HepG2 (cell line): ENCODE measurements at regions not wholly inside any gene's neighbourhood (a gene's known extent, or its start where the extent isn't known, plus 50 kb on each side); places are given as distances from the start of the nearest gene placed in this dataset.

Experiments
- CTCF ChIP-seq: sonication (generic); formaldehyde crosslinking; IDR thresholded peaks from 2 replicates; pipeline ENCODE4 v1.5.0; 2020; ENCODE audit warnings: mild to moderate bottlenecking, missing genetic modification reagents, moderate library complexity
- ERF ChIP-seq: IDR thresholded peaks from 2 replicates; pipeline ENCODE4 v1.6.1; 2018; ENCODE audit warnings: missing biosample characterization, missing genetic modification reagents
- EZH2 ChIP-seq: conservative IDR thresholded peaks from 2 replicates; pipeline ENCODE4 v1.6.1; 2012; ENCODE audit warnings: mild to moderate bottlenecking, low read depth, low read length, moderate library complexity
- GABPA ChIP-seq, 2 experiments: IDR thresholded peaks; 2 replicates each; pipeline ENCODE4 v1.6.1; 2011 to 2016; ENCODE audit warnings: low read depth in 2 of 2, low read length in 1 of 2, missing biosample characterization in 1 of 2, missing genetic modification characterization in 1 of 2
- JDP2 ChIP-seq: sonication (generic); formaldehyde crosslinking; IDR thresholded peaks from 2 replicates; pipeline ENCODE4 v1.8.1; 2022; ENCODE audit warnings: missing genetic modification reagents, borderline replicate concordance
- PHF8 ChIP-seq: sonication (generic); formaldehyde crosslinking; IDR thresholded peaks from 2 replicates; pipeline ENCODE4 v1.5.0; 2020; ENCODE audit warnings: missing genetic modification reagents
- PRDM15 ChIP-seq: sonication (generic); formaldehyde crosslinking; IDR thresholded peaks from 2 replicates; pipeline ENCODE4 v1.4.0; 2020; ENCODE audit warnings: missing genetic modification reagents
- SP1 ChIP-seq, 2 experiments: fragments of 450-650 bp in 1 of 2; sonication (generic) in 1 of 2; formaldehyde crosslinking in 1 of 2; IDR thresholded peaks; 2 replicates each; pipeline versions ENCODE4 v1.4.0 to v1.6.1; 2016 to 2020; ENCODE audit warnings: missing genetic modification reagents in 1 of 2
- ZBTB8A ChIP-seq: sonication (generic); formaldehyde crosslinking; IDR thresholded peaks from 2 replicates; pipeline ENCODE4 v1.4.0; 2020; ENCODE audit warnings: mild to moderate bottlenecking, low read depth, missing genetic modification reagents, borderline replicate concordance
- ZNF383 ChIP-seq: sonication (generic); formaldehyde crosslinking; IDR thresholded peaks from 2 replicates; pipeline ENCODE4 v1.4.0; 2020; ENCODE audit warnings: missing genetic modification reagents, mild to moderate bottlenecking, borderline replicate concordance
- ZNF639 ChIP-seq: conservative IDR thresholded peaks from 2 replicates; pipeline ENCODE4 v1.6.1; 2018; ENCODE audit warnings: missing genetic modification reagents
- ZNF777 ChIP-seq: sonication (generic); formaldehyde crosslinking; IDR thresholded peaks from 2 replicates; pipeline ENCODE4 v1.4.0; 2020; ENCODE audit warnings: missing genetic modification reagents
- ZZZ3 ChIP-seq: sonication (generic); formaldehyde crosslinking; IDR thresholded peaks from 2 replicates; pipeline ENCODE4 v1.4.0; 2020; ENCODE audit warnings: missing genetic modification reagents, mild to moderate bottlenecking, borderline replicate concordance

GRCh38 chr1:245099401-245099800 is 55.4 kb upstream of the KIF26B start:
- TF ChIP-seq ERF (CRISPR knock-in tag) (no peak), ZNF383 (CRISPR knock-in tag) (no peak), SP1 (IDR thresholded peaks at IDR 0.05) (no peak), SP1 (CRISPR knock-in tag; IDR thresholded peaks at IDR 0.05) (no peak), ZZZ3 (CRISPR knock-in tag) (no peak), EZH2 (no peak), JDP2 (CRISPR knock-in tag) (no peak), PRDM15 (CRISPR knock-in tag) (no peak), CTCF (CRISPR knock-in tag) (no peak), PHF8 (CRISPR knock-in tag) (no peak), GABPA (IDR thresholded peaks at IDR 0.05; ENCODE audit: low read depth, low read length) (no peak), GABPA (CRISPR knock-in tag; IDR thresholded peaks at IDR 0.05; ENCODE audit: low read depth) (no peak), ZBTB8A (no peak), ZNF639 (CRISPR knock-in tag) (no peak), ZNF777 (CRISPR knock-in tag) (no peak)
